GM19452 (cell line): ENCODE measurements at regions not wholly inside any gene's neighbourhood (a gene's known extent, or its start where the extent isn't known, plus 50 kb on each side); places are given as distances from the start of the nearest gene placed in this dataset.

Experiments used
- ATAC-seq: cut with Tn5 transposase; IDR thresholded peaks from one replicate; pipeline ENCODE4 v1.9.1; 2021; ENCODE audit not compliant: unreplicated experiment

DNA sequence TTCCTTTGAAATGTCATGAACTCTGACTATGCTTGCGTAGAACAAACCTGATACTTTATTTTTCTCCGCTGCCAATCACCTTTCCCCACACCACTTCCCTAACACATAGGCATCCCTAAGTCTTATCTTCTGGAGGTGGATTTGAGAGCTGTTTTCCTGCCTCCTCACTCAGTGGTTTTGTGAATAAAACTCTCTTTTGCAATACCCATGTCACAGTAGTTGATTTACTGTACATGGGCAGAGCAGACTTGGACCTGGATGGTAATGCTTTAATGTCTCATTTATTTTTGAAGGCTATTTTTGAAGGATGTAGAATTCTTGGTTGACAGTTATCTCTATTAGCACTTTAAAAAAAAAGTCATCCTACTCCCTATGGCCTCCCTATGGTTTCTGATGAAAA, 881.8 kb downstream of the SLITRK5 start:
- no peak for ATAC-seq

GRCh38 chr13:88565566-88565965, 894.4 kb downstream of the SLITRK5 start:
- no peak for ATAC-seq

GRCh38 chr13:88585861-88586260, 914.7 kb downstream of the SLITRK5 start:
- no peak for ATAC-seq

DNA sequence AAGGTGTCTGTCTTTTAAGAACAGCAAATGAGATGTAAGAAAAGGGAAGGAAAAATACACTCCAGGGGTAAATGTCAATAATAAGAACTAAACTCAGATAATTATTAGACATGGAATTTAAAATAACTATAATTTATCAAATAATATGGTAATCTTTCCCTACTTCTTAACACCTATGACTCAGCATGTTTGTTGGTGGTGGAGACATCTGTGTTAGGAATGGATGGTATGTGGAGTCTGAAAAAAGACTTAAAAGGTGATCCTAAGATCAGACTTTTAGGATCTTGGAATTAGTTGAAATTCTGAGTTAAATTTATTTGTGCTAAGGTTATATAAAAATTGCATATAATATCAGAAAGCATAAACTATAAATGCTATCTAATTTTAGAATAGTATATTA, 915.1 kb downstream of the SLITRK5 start:
- no peak for ATAC-seq

DNA sequence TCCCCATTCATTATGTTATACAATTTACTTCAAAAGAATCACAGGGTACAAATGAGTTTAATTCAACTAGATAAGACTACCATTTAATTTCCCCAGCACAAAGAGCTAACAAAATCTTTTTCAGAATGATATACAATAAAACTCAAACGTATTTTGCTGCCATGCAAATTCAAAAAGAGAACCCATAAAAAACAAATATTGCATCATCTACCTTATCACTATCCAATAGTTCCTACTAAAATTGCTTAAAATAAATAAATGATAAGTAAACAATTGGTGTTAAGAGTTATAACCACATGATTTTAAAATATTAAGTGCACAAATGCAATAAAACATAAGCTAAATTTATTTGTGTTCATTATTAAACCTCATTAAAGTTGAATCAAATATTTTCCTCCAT, 919.4 kb downstream of the SLITRK5 start:
- ATAC-seq, result no peak

DNA sequence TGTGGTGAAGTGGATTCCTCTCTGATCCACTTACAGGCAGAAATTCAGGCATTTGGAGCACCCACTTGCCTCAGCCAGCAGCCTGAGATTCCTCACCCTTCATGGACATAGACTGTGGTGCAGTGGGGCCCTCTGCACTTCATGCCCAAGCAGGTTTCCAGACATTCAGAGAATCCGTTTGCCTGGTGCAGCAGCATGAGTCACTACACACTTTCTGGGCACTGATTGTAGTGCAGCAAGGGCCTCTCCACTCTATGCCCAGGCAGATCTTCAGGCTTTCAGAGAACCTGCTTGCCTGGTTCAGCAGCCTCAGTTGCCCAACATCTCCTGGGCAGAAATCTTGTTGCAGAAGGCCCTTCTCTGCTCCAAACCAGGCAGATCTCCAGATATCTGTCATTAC, 920.9 kb downstream of the SLITRK5 start:
- ATAC-seq, result no peak

- no peak for ATAC-seq
Measured at GRCh38 chr13:88601949-88602348, 930.8 kb downstream of the SLITRK5 start.

DNA sequence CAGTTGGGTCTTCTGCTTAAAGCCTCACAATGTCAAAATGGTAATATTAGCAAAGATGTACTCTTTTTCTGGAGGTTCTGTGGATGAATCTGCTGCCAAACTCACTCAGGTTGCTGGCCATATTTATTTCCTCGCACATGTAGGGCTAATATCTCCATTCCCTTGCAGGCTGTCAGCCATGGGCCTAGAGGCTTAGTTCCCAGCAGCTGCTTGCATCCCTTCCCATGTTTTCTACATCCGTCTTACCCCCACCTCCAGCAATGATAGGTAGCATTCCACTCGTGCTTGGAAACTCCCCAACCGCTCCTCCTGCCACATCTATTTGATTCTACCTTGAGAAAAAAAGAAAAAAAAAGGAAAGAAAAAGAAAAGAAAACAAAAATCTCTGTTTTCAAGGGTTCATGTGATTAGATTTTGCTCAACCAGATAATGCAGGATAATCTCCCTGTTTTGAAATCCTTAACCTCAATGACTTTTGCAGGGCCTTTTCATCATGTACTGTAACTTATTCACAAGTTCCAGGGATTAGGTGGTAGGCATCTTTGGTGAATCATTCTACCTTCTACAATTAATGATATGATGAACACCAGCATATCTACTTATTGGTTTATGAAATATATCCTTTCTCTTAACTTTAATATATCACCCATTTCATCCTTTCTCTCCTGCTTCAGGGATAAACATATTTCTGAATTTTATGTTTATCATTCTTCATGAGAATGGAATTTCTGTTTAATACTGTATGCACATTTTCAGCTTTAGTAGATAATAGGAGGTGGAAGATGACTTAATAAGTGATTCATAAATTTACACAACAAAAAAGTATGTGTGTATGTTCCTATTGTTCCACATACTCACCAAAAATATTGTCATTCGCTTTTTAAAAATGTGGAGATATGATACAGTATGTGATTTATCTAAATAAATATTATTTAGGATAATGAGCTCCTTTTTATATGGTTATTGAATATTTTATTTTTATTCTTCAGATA, 931.9 kb downstream of the SLITRK5 start:
- ATAC-seq, result no peak

GRCh38 chr13:88617176-88617575, 946.0 kb downstream of the SLITRK5 start:
- no peak for ATAC-seq

GRCh38 chr13:88622362-88622973, 951.3 kb downstream of the SLITRK5 start:
- ATAC-seq, result no peak

DNA sequence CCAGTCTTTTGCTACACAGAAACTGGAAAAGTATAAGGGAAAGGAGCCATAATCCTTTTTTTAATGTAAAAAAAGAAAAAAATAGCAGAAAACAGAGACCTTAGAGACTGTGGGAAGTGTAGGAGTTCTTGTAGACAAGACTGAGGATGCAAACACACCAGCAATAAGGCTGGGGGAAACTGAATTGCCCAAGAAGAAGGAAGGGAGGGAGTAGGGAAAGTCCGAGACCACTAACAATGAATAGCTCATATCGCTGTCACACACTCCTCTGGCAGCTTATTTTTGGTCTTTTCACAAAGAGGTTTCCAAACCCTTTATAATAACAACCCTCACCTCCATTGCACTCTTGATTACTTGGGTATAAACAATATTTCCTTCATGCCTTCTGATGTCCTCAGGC, 952.0 kb downstream of the SLITRK5 start:
- ATAC-seq, result no peak

DNA sequence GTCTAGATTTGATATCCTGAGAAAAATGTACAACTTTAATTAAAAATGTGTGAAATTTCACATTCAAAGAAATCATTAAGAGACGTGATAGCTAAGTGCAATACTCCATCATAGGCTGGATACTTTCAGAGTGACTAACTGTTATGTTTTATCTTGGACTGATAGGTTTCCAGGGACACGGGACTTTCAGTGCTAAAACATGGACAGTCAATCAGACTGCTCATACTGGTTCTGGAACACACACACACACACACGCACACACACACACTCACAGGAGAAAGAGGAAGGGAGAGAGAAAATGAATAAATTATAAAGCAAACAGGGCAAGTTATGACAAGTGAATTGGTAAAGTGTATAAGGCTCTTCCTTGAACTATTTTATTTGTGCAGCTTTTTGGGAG, 955.9 kb downstream of the SLITRK5 start:
- no peak for ATAC-seq

GRCh38 chr13:88628882-88629281, 957.7 kb downstream of the SLITRK5 start:
- ATAC-seq, result no peak

DNA sequence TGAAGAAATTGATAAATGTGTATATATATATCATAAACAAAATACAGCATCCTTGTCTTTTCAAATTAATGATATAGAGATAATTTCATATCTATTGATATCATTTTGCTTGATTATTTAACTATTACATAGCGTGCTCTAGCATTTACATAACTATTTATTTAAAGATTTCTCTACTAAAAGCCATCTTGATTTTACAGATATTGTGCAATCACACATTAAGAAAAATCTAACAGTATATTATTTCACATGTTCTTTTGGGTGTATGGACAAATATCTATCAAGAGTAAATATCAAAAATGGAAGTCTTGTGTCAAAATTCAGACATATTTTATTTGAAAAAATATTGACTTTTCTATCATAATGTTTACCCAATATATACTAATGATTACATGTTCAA, 966.8 kb downstream of the SLITRK5 start:
- no peak for ATAC-seq

DNA sequence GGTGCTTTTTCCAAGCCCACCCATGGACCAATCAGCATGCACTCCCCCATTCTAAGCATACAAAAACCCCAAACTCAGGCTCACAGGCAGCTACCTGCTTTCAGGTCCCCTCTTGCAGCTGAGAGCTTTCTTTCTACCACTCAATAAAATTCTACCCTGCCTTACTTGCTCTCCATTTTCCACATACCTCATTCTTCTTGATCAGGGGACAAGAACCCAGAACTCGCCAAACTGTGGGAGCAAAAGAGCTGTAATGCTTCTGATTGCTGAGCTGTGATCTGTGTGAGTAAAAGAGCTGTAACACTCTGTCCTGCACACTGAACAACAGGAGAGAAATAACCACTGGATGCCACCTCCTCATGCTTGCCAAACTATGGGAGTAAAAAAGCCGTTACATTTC, 972.1 kb downstream of the SLITRK5 start:
- no peak for ATAC-seq

- no peak for ATAC-seq
Measured at GRCh38 chr13:88648598-88649373, 977.6 kb downstream of the SLITRK5 start.

GRCh38 chr13:88649855-88650254, 978.7 kb downstream of the SLITRK5 start:
- no peak for ATAC-seq

DNA sequence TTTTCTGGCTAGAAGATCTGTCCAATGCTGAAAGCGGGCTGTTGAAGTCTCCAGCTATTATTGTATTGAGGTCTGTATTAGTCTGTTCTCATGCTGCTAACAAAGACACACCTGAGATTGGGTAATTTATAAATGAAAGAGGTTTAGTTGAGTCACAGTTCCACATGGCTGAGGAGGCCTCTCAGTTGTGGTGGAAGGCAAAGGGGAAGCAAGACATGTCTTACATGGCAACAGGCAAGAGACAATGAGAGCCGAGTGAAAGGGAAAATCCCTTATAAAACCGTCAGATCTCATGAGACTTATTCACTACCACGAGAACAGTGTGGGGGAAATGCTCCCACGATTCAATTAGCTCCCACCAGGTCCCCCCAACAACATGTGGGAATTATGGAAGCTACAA, 980.4 kb downstream of the SLITRK5 start:
- no peak for ATAC-seq

GRCh38 chr13:88656751-88657150, 985.6 kb downstream of the SLITRK5 start:
- no peak for ATAC-seq

DNA sequence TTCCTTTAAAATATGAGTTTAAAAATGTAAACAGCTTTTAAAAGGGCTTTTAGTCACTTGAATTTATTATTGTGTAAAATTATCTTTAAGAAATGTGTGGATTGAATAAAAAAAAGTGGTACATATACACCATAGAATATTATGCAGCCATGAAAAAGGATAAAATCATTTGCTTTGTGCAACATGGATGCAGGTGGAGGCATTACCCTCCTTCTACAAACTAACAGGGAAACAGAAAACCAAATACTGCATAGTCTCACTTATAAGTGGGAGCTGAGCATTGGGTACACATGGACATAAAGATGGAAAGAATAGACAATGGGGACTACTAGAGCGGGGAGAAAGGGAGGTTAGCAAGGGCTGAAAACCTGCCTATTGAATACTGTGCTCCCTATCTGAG, 999.3 kb downstream of the SLITRK5 start:
- no peak for ATAC-seq

DNA sequence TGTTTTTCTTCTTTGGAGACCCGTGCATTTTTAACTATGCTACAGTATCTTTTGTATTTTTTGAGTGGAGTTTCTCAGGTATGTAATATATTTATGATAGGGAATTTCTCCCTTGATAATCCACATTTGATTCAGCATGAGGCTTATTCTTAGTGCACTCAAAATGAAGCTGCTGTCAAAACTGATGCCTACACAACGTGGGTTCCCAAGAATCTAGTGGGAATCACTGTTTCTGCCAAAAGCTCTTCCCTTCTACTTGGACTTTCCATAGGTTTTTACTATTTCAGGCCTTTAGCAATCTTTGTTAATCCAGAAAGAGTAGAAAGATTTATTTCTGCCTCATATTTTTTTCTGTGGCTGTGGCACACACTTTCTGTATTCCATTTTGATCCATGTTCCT, 1003.7 kb downstream of the SLITRK5 start:
- ATAC-seq, result no peak
